PFSK-1 (cell line): ENCODE measurements at regions not wholly inside any gene's neighbourhood (a gene's known extent, or its start where the extent isn't known, plus 50 kb on each side); places are given as distances from the start of the nearest gene placed in this dataset.

Source experiments
- FOXP2 ChIP-seq: optimal IDR thresholded peaks from 2 replicates; pipeline ENCODE3; 2011; ENCODE audit warnings: borderline replicate concordance, control low read depth, inconsistent platforms; ENCODE audit not compliant: insufficient read depth; ENCODE audit errors: extremely low read length, extremely low read depth
- POLR2AphosphoS5 ChIP-seq: IDR thresholded peaks from 2 replicates; pipeline ENCODE4 v1.6.1; 2012; ENCODE audit warnings: low read depth, mild to moderate bottlenecking, control low read depth, low read length, moderate library complexity
- SIN3A ChIP-seq: IDR thresholded peaks from 2 replicates; pipeline ENCODE4 v1.6.1; 2012; ENCODE audit warnings: mild to moderate bottlenecking, low read length, moderate library complexity, borderline replicate concordance; ENCODE audit not compliant: insufficient read depth
- TAF1 ChIP-seq: IDR thresholded peaks from 2 replicates; pipeline ENCODE4 v1.6.1; 2012; ENCODE audit warnings: low read length, control low read depth, borderline replicate concordance; ENCODE audit not compliant: insufficient read depth
- TF ChIP-seq, protein P1 (sequence below), 2 experiments: IDR thresholded peaks; 2 replicates each; pipeline versions ENCODE4 v1.6.1 to v1.8.0; 2011 to 2012; ENCODE audit warnings: low read depth in 2 of 2, low read length in 2 of 2, control low read depth in 1 of 2, inconsistent platforms in 1 of 2, mild to moderate bottlenecking in 1 of 2, moderate library complexity in 1 of 2; ENCODE audit not compliant: insufficient read depth in 1 of 2

DNA sequence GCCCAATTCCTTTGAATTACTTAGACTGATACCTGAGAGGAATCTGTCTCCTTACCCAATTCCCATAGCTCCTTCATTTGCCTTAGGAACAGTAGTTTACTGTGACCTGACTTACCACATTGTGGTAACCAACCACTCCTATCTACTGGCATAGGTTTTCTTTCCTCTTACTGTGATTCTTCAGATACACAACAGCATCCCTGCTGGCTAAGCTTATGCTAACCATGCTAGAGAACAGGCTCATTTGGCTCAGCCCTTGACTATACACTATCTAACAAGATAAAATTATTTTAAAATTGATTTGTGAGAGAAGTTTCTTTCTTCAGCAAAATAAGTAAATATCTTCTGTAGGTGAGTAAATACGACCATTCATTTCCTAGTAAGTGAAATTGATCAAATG is 320.4 kb upstream of the DDHD1 start:
- TF ChIP-seq, protein P1, sequence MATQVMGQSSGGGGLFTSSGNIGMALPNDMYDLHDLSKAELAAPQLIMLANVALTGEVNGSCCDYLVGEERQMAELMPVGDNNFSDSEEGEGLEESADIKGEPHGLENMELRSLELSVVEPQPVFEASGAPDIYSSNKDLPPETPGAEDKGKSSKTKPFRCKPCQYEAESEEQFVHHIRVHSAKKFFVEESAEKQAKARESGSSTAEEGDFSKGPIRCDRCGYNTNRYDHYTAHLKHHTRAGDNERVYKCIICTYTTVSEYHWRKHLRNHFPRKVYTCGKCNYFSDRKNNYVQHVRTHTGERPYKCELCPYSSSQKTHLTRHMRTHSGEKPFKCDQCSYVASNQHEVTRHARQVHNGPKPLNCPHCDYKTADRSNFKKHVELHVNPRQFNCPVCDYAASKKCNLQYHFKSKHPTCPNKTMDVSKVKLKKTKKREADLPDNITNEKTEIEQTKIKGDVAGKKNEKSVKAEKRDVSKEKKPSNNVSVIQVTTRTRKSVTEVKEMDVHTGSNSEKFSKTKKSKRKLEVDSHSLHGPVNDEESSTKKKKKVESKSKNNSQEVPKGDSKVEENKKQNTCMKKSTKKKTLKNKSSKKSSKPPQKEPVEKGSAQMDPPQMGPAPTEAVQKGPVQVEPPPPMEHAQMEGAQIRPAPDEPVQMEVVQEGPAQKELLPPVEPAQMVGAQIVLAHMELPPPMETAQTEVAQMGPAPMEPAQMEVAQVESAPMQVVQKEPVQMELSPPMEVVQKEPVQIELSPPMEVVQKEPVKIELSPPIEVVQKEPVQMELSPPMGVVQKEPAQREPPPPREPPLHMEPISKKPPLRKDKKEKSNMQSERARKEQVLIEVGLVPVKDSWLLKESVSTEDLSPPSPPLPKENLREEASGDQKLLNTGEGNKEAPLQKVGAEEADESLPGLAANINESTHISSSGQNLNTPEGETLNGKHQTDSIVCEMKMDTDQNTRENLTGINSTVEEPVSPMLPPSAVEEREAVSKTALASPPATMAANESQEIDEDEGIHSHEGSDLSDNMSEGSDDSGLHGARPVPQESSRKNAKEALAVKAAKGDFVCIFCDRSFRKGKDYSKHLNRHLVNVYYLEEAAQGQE (IDR thresholded peaks at IDR 0.05; ENCODE audit: insufficient read depth in 1 of 2, low read depth in 2 of 2, low read length in 2 of 2), result no peak
- TF ChIP-seq POLR2AphosphoS5 (no peak), FOXP2 (no peak), SIN3A (no peak), TAF1 (no peak)

DNA sequence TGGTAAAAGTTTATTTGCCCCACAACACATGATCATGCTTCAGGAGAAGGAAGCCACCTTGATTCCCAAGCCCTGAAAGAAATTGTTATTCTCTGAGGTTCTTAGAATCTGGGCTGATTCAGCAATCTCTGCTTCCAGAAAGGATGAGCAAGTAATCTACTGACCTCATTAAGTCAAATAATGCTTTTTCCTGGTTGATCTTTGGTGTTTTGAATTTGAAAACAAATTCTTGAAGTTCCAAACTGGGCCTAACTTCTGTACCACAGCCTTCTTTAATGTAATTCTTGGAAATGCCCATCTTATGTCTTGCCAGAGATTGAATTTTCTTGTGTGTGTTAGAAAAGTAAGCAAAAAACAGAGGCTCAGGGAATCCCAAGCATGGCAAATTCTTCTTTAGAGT is 319.2 kb upstream of the DDHD1 start:
- no peak for TF ChIP-seq SIN3A

DNA sequence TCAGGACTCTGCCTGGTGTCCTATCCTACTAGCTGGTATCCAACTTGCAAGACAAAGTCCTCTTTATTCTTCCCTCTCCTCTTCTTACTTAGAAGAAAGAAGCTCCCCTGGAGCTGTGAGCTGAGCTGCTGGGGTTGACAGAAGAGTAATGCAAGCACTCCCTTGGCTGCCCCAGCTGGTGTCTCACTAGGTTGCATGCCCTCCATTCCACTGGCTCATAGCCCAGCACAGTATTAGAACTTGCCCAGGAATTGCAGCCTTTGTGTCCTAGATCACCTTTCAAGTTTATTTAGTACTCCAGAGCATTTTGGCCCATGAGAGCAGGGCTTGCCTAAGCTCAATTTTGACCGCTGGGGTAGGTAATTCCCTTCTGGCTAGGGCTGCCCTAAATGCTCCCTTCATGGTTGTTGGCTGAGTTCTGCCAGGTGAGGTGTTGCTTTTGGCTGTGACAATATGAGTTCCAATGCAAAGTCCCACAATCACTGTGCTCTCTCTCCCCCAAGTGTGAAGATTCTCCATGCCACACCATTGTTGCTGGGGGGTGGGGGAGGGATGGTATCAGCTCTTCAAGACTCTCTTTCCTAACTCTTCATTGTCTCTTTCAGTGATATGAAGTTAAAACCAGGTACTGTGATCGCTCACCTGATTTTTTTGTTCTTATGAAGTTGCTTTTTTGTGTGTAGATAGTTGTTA is 317.4 kb upstream of the DDHD1 start:
- no peak for TF ChIP-seq SIN3A

DNA sequence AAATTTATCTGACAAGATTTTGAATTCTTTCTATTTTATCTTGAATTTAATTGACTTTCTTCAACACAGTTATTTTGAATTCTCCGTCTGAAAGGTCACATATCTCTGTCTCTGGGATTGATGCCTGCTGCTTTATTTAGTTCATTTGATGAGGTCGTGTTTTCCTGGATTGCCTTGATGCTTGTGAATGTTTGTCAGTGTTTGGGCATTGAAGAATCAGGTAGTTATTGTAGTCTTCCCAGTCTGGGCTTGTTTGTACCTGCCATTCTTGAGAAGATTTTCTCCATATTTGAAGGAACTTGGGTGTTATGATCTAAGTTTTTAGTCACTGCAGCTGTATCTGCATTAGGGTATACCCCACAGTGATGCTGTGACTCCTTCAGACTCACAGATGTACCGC is 315.8 kb upstream of the DDHD1 start:
- TF ChIP-seq FOXP2 (no peak), SIN3A (no peak), TAF1 (no peak), POLR2AphosphoS5 (no peak)
- TF ChIP-seq, protein P1 (IDR thresholded peaks at IDR 0.05; ENCODE audit: insufficient read depth in 1 of 2, low read depth in 2 of 2, low read length in 2 of 2), result no peak

DNA sequence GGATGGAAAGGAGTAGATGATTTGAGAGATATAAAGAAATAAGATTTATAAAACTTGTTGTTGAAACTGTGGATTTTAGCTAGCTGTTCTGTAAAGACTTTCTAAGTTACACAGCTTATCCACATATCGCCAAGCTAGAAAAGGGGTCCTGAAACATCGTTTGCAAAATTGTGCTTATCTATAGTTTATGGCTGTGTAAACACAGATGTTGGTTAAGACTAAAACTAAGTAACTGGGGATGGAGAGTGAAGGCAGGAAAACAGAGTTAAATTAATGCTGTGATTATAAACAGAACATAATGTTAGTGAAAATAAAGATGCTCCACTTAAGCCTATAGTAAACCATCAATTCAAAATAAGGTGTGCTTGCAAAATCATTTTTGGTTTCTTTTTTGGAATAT is 311.3 kb upstream of the DDHD1 start:
- TF ChIP-seq POLR2AphosphoS5 (no peak), SIN3A (no peak)
- TF ChIP-seq, protein P1 (IDR thresholded peaks at IDR 0.05; ENCODE audit: insufficient read depth in 1 of 2, low read depth in 2 of 2, low read length in 2 of 2), result no peak

DNA sequence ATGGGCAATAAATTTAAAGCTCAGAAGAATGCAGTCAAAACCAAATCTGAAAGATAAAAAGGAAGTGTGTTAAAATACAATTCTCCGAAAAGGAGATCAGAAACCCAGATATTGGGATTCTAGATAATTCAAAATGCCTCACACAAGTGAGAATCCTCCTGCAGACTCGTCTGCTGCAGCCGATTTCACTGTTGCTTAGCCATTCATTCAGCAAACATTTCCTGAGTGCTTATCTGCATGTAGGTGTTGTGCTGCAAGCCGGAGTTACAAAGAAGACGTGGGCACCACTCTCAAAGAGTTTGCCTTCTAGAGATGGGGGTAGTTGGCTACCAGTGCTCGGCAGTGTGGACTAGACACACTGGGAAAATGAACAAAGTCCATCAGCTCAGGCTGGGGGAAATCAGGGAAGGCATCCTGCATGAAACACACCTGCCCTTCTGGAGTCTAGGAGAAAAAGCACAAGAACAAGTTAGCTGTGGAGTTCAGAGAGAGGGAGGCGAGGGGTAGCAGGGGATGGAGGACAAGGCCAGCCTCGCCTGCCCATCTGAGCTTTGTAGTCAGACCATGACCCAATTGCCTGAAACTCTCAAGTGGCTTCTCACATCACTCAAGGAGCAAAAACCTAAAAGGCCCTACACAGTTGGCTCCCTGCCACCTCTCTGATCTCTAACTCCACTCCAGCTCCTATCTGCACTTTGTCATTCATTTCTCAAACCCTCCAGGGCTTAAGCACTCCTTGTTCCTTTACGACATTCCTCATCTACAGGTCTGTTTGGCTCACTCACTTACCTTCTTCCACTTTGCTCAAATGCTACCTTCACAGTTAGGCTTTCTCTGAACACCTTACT is 310.0 kb upstream of the DDHD1 start:
- TF ChIP-seq FOXP2 (no peak), TAF1 (no peak), SIN3A (no peak), POLR2AphosphoS5 (no peak)
- TF ChIP-seq, protein P1 (IDR thresholded peaks at IDR 0.05; ENCODE audit: insufficient read depth in 1 of 2, low read depth in 2 of 2, low read length in 2 of 2), result no peak
